ENCODE measurements at regions not wholly inside any gene's neighbourhood (a gene's known extent, or its start where the extent isn't known, plus 50 kb on each side); places are given as distances from the start of the nearest gene placed in this dataset.
"Not testable (repeated sequence)": the region's sequence is repeated elsewhere in the genome, so short reads cannot be mapped to it uniquely, and the experiment has no call there.

DNA sequence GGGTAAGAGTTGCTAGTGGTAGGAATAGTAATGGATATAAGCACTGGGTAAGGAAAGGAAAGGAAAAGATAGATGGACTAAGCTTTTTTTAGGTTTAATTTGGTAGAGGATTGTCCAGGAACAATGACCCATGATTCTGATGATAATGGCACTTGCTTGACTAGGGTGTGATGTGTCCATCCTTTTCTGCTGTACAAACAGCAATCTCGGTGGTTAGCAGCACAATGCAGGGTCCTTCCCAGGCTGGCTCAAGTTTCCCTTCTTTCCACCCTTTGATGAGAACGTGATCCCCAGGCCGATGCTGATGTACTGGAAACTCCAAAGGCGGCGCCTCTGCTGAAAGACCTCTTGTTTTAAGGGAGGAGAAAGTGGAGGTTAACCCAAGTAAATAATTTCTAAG, 105.3 kb downstream of the TMEM167A start:
- H3K9me3 ChIP-seq (ENCODE audit: low read depth), result peaks cover 5% of the 10 kb centered on the region
- no peaks in the 10 kb centered on the region for H3K36me3 ChIP-seq
- no peak overlapping the region for H3K27ac ChIP-seq
- H3K4me3 ChIP-seq, result no peak overlapping the region
- TF ChIP-seq, protein P1, sequence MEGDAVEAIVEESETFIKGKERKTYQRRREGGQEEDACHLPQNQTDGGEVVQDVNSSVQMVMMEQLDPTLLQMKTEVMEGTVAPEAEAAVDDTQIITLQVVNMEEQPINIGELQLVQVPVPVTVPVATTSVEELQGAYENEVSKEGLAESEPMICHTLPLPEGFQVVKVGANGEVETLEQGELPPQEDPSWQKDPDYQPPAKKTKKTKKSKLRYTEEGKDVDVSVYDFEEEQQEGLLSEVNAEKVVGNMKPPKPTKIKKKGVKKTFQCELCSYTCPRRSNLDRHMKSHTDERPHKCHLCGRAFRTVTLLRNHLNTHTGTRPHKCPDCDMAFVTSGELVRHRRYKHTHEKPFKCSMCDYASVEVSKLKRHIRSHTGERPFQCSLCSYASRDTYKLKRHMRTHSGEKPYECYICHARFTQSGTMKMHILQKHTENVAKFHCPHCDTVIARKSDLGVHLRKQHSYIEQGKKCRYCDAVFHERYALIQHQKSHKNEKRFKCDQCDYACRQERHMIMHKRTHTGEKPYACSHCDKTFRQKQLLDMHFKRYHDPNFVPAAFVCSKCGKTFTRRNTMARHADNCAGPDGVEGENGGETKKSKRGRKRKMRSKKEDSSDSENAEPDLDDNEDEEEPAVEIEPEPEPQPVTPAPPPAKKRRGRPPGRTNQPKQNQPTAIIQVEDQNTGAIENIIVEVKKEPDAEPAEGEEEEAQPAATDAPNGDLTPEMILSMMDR (IDR thresholded peaks at IDR 0.05; ENCODE audit: low read depth, low read length), result no peak
- DNase-seq (ENCODE audit: low read depth in 1 of 2, low spot score in 1 of 2), result no peak
- H3K4me1 ChIP-seq (ENCODE audit: low read depth), result no peaks in the 10 kb centered on the region
- no peaks in the 10 kb centered on the region for H3K27me3 ChIP-seq

DNA sequence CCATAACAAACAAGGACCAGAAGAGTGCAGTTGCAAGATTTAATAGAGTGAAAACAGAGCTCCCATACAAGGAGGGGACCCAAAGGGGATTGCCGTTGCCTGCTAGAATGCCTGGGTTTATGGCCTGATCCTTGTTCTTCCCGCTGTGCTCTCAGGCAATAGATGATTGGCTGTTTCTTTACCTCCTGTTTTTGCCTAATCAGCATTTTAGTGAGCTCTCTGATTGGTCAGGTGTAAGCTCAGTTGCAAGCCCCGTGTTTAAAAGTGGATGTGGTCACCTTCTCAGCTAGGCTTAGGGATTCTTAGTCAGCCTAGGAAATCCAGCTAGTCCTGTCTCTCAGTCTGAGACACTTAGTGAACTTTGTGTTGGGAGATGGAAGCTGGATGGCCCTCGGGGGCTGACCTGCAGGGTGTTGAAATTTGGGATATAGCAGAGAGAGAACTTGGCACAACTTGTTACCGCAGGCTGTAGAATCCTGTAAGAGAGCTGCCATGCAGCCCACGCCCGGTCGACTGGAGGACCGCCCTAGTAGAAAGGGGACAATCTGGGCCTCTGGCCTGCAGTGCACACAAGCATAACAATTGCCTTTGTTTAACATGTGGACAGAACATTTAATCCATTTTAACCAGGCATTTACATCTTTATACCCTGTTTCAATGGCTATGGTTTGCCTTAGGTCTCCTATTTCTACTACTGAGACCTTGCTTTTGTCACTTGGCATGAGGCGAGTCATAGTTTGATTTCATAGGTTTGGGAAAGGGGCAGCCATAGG, 106.0 kb downstream of the TMEM167A start:
- not testable (repeated sequence) for H3K4me1 ChIP-seq (ENCODE audit: low read depth); H3K27ac ChIP-seq; H3K4me3 ChIP-seq; H3K27me3 ChIP-seq; H3K36me3 ChIP-seq; DNase-seq (ENCODE audit: low read depth in 1 of 2, low spot score in 1 of 2); H3K9me3 ChIP-seq (ENCODE audit: low read depth)

DNA sequence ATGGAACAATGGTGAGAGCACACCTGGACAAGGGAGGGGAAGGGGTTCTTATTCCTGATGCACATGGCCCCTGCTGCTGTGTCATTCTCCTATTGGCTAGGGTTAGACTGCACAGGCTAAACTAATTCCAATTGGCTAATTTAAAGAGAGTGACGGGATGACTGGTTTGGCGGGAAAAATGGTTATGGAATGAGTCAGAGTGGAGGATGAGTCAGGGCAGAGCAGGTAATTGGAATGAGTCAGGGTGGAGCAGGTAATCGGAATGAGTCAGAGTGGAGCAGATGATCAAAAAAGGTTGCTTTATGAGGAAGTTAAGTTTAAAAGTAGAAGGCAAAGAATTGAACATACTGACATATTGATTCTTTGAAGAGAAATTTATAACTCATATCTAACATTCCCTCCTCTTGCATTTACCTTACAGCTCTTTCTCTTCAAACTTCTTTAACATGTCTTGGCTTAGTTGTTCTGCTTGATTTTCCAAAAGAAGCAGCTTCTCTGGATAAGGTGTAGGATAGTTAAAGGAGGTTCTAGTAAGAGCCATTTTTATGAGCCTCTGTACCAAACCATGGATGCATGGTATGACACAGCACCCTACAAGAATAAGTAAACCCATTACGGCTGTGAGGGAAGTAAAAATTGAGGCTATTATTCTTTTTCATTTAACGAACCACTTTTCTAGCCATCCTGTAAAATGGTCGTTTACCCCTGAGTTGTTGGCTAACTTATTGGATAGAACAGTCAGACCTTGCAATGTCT, 107.8 kb downstream of the TMEM167A start:
- H3K27me3 ChIP-seq; H3K36me3 ChIP-seq; H3K4me3 ChIP-seq; H3K27ac ChIP-seq; DNase-seq (ENCODE audit: low read depth in 1 of 2, low spot score in 1 of 2); H3K9me3 ChIP-seq (ENCODE audit: low read depth): not testable (repeated sequence)
- peaks cover 12% of the 10 kb centered on the region for H3K4me1 ChIP-seq (ENCODE audit: low read depth)

DNA sequence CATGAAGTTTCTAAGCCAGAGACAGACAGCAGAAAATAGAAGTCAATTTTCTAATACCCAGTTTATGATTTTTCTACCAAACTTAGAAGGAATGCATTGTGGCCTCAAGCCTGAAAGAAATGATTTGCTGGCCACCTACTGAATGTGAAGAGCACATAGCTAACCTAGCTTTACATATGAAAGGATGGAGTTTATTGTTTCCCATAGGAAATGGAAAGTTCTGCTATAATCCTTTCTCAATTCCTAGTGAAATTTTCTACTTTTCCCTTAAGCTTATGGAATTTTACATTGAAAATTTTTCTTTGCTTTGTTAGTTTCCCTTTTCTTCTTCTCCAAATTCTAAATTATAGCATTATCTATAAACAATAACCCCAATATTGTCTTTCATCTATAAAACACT, 110.1 kb downstream of the TMEM167A start:
- DNase-seq (ENCODE audit: low read depth in 1 of 2, low spot score in 1 of 2), result no peak
- no peaks in the 10 kb centered on the region for H3K36me3 ChIP-seq
- no peak overlapping the region for H3K27ac ChIP-seq
- no peaks in the 10 kb centered on the region for H3K9me3 ChIP-seq (ENCODE audit: low read depth)
- H3K27me3 ChIP-seq, result no peaks in the 10 kb centered on the region
- no peak overlapping the region for H3K4me3 ChIP-seq
- H3K4me1 ChIP-seq (ENCODE audit: low read depth), result peaks cover 31% of the 10 kb centered on the region
- TF ChIP-seq, protein P1 (IDR thresholded peaks at IDR 0.05; ENCODE audit: low read depth, low read length), result no peak

DNA sequence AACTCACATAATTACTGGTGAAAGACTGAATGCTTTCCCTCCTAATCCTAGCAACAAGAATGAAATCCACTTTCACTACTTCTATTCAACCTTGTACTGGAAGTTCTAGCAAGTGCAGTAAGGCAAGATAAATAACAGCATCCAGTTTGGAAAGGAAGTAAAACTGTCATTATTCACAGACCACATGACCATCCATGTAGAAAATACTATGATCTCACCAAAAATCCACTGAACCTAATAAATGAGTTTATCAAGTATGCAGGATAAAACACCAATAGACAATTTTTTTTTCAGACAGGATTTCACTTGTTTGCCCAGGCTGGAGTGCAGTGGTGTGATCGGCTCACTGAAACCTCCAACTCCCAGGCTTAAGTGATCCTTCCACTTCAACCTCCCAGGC, 117.7 kb downstream of the TMEM167A start:
- no peak overlapping the region for H3K27ac ChIP-seq
- H3K27me3 ChIP-seq, result no peaks in the 10 kb centered on the region
- H3K4me3 ChIP-seq, result no peak overlapping the region
- peaks cover 25% of the 10 kb centered on the region for H3K4me1 ChIP-seq (ENCODE audit: low read depth)
- H3K36me3 ChIP-seq, result no peaks in the 10 kb centered on the region
- H3K9me3 ChIP-seq (ENCODE audit: low read depth), result no peaks in the 10 kb centered on the region
- DNase-seq (ENCODE audit: low read depth in 1 of 2, low spot score in 1 of 2), result no peak
- TF ChIP-seq, protein P1 (IDR thresholded peaks at IDR 0.05; ENCODE audit: low read depth, low read length), result no peak

DNA sequence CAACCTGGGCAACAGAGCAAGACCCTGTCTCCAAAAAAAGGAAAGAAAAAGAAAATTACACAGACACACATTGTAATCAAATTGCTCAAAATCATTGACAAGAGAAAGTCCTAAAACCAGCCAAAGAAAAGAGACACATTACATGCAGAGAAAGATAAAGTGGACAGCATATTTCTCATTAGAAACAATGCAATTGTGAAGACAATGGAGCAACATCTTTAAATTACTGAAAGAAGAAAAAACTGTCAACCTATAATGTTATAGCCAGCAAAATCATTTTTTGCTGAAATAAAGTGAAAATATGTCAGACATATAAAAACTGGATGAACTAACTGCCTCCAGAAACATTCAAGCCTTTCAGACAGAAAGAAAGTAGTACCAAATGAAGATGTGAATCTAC, 120.6 kb downstream of the TMEM167A start:
- no peak for DNase-seq (ENCODE audit: low read depth in 1 of 2, low spot score in 1 of 2)
- Histone ChIP-seq H3K4me1 (ENCODE audit: low read depth) (peaks cover 5% of the 10 kb centered on the region), H3K36me3 (no peaks in the 10 kb centered on the region), H3K27ac (no peak overlapping the region), H3K9me3 (ENCODE audit: low read depth) (no peaks in the 10 kb centered on the region), H3K27me3 (no peaks in the 10 kb centered on the region), H3K4me3 (no peak overlapping the region)
- TF ChIP-seq, protein P1 (IDR thresholded peaks at IDR 0.05; ENCODE audit: low read depth, low read length), result no peak

Data from cardiac muscle cell (in vitro differentiated cells and primary cell).